DMS79 treated with DMSO at 0.1 percent for 48 hours (cell line): ENCODE measurements at regions not wholly inside any gene's neighbourhood (a gene's known extent, or its start where the extent isn't known, plus 50 kb on each side); places are given as distances from the start of the nearest gene placed in this dataset.

Source experiments
- DNase-seq: peaks from one replicate; lab custom pipeline; 2025; lab: John Stamatoyannopoulos, UW

- DNase-seq, result no peak
Observed at GRCh38 chr18:45227001-45227742, 388.1 kb upstream of the SLC14A2 start.

- DNase-seq, result peak; percentile 11
Observed at GRCh38 chr18:45228796-45229388, 386.4 kb upstream of the SLC14A2 start.

- DNase-seq, result no peak
Observed at GRCh38 chr18:45231617-45232016, 383.7 kb upstream of the SLC14A2 start.

- no peak for DNase-seq
Observed at GRCh38 chr18:45232061-45232460, 383.2 kb upstream of the SLC14A2 start.

- no peak for DNase-seq
Observed at GRCh38 chr18:45236676-45237075, 378.6 kb upstream of the SLC14A2 start.

GRCh38 chr18:45237343-45238098 lies 377.8 kb upstream of the SLC14A2 start:
- DNase-seq, result peak; percentile 91

GRCh38 chr18:45241271-45241670 lies 374.0 kb upstream of the SLC14A2 start:
- no peak for DNase-seq

GRCh38 chr18:45241982-45242565 lies 373.2 kb upstream of the SLC14A2 start:
- no peak for DNase-seq

- no peak for DNase-seq
Observed at GRCh38 chr18:45243340-45244110, 371.8 kb upstream of the SLC14A2 start.

GRCh38 chr18:45245091-45245511 lies 370.2 kb upstream of the SLC14A2 start:
- no peak for DNase-seq

- no peak for DNase-seq
Observed at GRCh38 chr18:45248240-45248903, 366.9 kb upstream of the SLC14A2 start.

- DNase-seq, result no peak
Observed at GRCh38 chr18:45249246-45249661, 366.0 kb upstream of the SLC14A2 start.

- DNase-seq, result no peak
Observed at GRCh38 chr18:45250479-45250878, 364.8 kb upstream of the SLC14A2 start.

- no peak for DNase-seq
Observed at GRCh38 chr18:45251236-45251635, 364.0 kb upstream of the SLC14A2 start.

- no peak for DNase-seq
Observed at GRCh38 chr18:45252474-45252873, 362.8 kb upstream of the SLC14A2 start.

- no peak for DNase-seq
Observed at GRCh38 chr18:45253056-45253565, 362.2 kb upstream of the SLC14A2 start.

GRCh38 chr18:45253973-45254708 lies 361.1 kb upstream of the SLC14A2 start:
- DNase-seq, result no peak

- no peak for DNase-seq
Observed at GRCh38 chr18:45254709-45255082, 360.6 kb upstream of the SLC14A2 start.

GRCh38 chr18:45255197-45255890 lies 359.9 kb upstream of the SLC14A2 start:
- DNase-seq, result no peak

GRCh38 chr18:45260125-45260524 lies 355.2 kb upstream of the SLC14A2 start:
- no peak for DNase-seq
